Inferior parietal cortex (tissue), 1 donor: ENCODE measurements at regions not wholly inside any gene's neighbourhood (a gene's known extent, or its start where the extent isn't known, plus 50 kb on each side); places are given as distances from the start of the nearest gene placed in this dataset.

Source experiments
- DNase-seq: peaks from one replicate; pipeline ENCODE4 v3.0.0-alpha.2; 2016; ENCODE audit errors: extremely low spot score

DNA sequence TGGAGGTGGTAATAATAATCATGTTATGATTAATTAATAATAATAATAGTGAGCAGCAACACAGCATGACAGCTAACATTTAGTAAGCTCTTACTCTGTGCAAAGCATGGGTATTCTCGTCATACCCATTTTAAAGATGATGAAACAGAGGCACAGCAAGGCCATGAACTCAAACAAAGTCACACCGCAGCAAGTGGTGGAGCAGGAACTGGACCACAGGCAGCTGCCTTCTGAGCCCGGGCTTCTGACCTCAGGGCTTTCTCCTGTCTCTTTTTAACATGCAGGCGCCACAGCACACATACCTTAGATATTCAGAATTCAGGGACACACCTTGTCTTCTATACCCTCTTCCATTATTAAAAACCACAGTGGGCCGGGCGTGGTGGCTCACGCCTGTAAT is 50.7 kb upstream of the SPATA12 start:
- no peak for DNase-seq

DNA sequence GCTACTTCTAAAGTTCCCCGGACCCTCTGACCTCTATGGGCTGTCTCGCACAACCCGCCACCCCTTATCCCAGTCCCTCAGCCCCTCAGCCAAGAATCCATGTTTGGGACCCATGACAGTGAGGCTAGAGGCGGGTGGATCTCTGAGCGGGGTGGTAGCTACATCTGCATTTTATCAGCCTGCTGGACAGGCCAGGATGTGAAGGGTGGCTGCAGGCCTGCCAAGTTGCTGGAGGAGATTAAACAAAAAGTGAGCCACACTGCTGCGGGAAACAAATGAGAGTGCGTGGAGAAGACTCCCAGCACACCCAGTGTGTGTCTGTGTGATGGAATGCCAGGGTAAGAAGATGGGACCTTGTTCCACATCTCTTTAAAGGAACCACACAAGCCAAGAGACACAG is 51.1 kb upstream of the SPATA12 start:
- no peak for DNase-seq

DNA sequence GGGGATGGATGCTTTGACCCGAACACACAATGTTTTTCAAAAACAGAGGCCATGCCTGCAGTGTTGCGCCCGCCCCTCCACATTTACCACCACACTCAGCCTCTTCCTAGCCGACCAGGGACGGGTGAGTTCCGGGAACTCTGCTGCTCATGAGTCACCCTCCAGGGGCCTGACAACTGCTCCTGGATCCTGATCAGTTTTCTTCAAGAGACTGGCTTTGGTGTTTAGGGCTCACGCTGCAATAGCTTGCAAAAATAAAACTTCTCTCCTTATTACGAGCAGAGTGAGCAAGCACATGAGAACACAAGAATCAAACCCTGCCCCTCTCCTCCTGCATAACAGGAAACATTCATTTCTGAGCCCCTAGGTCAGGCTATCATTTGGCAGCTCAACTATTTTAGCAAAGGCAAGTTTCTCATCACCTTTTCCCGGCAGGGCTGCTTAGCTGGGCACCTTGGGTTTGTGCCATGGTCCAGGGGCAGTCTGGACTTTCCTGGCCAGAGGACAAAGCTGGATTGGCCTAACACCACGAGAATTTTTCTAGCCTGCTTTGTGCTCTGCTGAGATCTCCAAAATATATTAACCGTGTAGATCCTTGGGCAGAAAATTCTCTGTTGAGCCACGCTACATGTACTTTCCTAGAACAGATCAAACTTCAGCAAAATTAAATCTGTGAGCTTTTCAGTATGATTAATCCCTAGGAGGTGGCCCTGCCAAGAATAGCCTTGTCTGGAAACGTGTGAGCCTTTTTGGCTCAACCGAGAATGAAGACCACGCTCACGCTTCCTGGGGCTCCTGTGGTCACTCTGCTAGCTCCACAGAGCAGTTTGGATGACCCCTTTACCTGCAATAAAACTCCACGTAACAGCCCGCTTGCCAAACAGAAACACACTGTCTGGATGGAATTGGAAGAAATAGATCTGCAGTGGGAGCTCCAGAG is 52.7 kb upstream of the SPATA12 start:
- peak; percentile 38 for DNase-seq

DNA sequence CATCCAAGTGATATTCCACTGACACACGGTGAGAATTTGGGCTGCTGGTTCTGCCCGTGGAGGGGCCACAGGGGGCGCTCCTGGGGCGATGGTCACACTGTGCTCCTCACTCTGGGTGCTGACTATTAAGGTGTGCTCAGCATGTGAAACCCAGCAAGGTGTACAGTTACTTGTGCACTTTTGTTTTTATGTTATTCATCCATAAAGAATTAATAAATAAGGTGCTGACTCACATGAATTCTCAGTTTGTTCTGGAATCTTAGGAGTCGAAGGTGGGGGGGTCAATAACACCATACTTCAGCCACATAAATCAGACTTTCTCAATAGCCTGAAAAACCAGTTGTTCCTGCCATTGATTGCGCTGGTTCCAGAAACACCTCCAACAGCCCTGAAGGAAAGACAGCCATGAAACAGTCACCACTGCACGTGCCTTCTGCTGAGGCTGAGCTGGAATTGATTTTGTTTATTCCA is 53.5 kb upstream of the SPATA12 start:
- no peak for DNase-seq

DNA sequence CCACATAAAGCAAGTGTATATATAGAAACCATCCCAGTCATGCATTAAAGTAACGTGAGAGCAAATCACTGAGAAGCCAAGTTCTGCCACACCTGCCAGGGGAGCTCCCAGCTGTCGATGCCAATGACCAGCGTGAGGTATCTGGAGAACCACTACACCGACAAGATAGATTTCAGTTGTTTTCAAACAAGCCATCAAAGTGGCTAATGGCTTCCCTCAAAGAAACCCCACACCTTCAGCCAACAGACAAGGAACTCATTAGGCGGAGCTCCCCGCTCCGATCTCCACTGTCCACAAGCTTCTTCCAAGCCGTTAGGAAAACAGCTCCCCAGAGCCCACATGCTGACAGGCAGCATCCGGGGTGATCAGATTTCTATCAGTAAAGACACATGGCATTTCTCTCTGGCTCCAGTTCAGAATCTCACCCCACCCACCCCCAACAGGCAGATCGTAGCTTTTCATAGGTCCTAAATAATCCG is 54.2 kb upstream of the SPATA12 start:
- no peak for DNase-seq

DNA sequence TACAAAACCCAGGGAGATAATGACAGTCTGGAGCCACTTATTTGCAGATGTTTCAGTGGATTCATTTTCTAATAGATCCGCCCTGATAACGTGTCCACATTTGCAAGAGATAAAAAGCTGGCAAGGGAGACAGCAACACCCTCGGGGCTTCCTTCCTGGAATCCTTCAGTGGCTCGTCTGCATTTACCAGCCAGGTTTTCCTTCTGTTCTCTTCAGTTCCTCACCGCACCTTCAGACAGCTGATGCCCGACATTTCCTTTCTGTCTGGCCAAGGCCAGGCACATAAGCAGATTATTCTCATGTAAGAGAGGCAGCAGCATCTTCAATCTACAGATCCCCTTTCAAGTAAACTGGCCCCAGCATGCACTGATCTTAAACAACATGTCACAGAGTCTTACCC is 56.2 kb upstream of the SPATA12 start:
- DNase-seq = no peak

DNA sequence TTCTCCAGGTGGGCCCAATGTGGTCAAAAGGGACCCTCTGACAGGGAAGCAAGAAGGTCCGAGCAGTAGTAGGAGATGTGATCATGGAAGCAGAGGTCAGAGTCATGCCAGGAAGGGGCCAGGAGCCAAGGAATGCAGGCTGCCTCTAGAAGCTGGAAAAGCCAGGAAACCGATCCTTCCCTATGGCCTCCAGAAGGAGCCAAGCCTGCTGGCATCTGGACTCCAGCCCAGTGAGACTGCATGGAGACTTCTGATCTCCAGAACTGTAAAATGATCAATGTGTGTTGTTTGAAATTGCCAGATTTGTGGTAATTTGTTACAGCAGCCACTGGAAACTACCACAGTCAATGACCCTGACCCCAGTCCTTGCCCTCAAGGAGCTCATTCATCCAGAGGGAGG is 56.8 kb upstream of the SPATA12 start:
- no peak for DNase-seq

DNA sequence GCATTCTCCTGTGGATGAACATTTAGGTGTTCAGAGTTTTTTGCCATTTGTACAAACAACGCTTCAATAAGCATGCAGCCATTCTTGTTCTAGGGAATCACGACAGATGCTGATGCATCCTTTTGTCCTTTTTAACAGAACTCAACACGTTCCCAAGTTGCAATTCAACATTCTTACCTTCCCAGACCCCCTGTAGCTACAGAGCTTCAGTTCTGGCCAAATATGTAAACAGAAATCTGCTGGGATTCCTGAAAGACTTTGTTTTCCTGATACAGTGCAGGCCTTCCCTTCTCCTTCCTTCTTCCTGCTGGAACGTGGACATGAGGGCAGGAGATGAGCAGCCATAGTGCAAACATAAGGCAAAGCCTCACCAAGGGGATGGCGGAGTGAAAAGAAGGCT is 59.1 kb upstream of the SPATA12 start:
- DNase-seq = no peak

DNA sequence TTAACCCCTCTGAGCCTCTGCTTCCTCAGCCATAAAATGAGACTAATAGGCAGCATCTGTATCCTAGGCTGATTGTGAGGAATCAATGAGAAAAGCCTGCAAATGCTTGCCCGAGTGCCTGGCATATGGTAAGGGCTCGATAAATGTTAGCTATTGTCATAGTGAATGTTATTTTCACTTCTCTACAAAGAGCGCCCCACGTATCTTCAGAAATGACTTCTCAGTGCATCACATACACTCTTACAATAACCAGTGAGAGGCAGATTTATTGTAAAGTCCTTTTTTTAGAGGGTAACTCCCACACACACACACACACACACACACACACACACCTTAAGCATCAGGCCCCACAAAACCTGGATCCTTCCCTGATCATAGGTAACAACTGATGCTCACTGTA is 60.5 kb upstream of the SPATA12 start:
- no peak for DNase-seq

DNA sequence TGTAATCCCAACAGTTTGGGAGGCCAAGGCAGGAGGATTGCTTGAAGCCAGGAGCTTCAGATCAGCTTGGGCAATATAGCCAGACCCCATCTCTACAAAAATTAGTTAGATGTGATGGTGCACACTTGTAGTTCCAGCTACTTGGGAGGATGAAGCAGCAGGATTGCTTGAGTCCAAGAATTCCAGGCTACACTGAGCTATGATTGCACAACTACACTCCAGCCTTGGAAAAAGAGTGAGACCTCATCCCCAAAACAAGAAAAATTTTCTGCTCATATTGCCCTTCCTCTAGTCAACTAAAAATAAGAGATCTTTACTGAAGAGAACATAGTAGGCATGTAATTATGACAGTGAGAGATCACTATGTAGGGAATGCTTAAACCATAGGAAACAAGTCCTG is 60.9 kb upstream of the SPATA12 start:
- no peak for DNase-seq

DNA sequence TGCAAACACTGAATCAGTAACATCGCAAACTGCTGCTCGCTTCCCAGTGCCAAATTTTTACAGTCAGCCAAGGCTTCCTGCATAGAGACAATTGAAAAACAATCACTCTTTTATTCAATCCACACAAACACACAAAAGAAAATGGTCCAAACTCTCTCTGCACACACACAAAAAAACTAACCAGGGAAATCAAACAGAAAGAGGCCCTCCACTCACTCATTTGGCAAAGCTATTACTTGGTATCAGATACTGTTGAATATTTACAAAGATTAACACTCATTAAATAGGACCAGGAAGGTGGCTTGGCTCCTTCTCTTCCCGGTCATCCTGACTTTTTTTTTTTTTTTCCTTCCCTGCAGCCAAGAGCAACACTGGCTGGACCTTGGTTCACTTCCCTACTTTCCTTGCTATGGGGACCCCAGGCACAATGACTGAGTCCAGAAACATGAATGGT is 62.4 kb upstream of the SPATA12 start:
- DNase-seq = no peak

DNA sequence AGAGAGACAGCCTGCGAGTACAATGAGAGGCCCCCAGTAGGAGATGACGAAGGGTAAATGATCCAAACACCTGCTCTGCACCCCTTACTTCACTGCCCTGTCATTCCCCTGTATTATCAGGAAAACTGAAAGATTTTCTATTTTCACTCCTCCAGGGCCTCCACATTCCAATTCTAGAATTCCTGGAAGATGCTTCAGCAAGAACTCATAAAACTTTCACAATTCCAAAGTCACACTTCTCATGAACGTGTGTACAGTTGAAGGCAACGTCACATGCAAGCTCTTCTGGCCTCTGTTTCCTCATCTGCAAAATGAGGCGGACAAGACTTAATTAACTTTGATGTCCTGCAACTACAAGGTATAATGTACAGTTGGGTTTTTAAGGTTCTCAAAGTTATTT is 62.8 kb upstream of the SPATA12 start:
- no peak for DNase-seq

DNA sequence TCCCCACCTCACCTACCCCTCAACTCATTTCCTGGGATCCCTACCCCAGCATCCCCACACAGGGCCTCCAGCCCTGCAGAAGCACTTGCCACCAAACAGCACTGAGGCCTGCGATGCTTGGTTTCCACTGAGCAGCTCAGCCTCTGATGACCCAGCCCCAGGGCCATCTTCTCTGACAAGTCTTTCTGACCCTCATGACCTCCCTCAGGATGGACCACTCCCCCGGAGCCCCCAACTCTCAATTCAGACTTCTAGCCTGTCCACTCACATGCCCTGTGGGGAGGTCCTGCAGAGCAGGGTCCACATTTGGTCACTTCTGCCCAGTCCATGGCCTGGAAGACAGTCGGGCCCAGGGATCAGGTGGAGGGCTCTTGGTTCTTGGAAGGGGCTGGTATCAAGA is 63.4 kb upstream of the SPATA12 start:
- DNase-seq = no peak

DNA sequence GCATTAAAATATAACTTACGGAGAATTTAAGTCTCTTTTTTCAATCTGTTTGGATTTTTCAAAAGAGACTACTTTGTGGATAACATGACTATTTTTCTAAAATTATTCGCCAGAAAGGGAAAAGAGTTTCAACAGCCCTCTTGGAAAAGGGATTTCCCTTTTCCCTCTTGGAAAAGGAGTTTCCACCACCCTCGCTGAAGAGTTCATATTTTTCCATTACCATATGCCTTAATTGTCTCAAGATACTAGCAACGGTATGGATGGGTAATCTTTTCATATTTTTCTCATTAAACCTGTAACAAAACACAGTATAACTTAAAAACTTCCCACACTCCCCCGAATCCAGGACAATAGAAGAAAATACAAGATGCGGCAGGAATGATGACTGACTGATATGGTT is 66.1 kb upstream of the SPATA12 start:
- DNase-seq = no peak

DNA sequence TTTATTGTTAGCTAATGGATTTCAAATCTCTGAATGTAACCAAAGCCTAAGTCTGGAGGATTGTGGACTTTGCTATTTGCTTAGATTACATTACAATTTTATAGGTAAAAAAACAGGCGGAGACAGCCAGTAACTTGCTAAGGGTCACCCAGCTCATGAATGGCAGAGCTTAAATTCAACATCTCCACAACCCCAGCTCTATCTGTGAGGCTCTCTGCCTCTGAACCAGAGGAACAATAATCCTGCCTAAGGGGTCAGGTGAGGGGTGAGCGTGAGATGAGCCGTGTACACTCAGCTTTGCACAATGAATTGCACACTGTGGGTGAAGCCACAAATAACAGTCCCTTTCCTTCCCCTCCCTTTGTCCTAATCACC is 69.8 kb upstream of the SPATA12 start:
- no peak for DNase-seq

DNA sequence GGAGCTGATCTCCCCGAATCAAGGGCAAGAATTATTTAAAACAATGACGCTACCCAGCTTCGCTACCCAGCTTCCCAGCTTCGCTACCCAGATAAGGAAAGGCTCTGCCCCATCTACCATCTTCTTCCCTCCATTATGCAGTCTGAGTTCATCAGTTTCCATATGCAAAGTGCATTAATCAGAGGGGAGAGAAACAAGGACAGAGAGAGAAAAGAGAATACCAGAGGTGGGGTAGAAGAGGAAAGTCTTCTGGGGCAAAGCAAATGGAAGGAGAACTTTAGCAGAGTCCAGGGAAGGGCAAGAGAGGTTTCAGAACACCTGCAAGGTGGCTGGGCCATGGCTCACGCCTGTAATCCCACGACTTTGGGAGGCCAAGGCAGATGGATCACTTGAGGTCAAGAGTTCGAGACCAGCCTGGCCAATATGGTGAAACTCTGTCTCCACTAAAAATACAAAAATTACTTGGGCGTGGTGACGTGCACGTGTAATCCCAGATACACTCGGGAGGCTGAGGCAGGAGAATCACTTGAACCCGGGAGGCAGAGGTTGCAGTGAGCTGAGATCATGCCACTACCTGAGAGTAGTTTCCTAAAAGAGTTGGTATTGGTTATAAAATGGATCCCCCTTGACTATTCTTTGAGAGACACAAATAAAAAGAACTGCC is 70.4 kb upstream of the SPATA12 start:
- DNase-seq = no peak

DNA sequence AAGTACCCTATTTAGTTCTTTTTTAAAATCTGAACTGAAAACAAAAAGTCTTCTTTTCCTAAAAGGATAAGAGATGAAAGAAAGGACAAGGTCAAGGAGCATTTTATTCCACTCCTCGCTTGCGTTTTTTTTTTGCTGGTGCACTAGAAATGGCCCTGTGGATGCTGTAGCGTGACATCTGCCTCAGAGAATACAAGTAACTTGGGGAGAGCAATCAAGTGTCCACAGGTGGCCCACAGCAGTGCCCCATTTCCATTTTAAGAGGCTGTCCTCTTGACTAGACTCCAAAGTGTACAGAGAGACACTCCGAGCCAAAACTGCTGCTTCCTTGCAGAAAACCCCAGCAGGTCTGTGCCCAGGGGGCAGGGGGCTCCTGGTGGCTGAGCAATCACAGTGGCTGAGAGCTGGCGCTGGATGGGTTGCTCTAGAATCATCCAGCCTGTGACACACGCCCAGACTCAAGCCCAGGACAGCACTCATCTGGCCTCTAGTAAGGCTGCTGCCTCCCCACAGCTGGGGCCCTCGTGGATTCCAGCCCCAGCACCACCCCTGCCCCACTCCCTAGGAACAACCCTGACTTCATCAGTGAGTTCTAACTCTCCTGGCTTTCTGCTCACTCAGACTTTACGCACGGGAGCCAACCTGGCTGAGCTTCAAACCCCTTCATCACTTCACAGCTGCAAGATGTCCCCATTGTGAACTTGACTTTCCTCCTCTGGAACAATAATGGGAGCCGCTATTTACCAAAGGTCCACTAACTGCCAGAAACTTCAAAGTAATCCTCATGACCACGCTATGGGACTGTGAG is 71.1 kb upstream of the SPATA12 start:
- no peak for DNase-seq

DNA sequence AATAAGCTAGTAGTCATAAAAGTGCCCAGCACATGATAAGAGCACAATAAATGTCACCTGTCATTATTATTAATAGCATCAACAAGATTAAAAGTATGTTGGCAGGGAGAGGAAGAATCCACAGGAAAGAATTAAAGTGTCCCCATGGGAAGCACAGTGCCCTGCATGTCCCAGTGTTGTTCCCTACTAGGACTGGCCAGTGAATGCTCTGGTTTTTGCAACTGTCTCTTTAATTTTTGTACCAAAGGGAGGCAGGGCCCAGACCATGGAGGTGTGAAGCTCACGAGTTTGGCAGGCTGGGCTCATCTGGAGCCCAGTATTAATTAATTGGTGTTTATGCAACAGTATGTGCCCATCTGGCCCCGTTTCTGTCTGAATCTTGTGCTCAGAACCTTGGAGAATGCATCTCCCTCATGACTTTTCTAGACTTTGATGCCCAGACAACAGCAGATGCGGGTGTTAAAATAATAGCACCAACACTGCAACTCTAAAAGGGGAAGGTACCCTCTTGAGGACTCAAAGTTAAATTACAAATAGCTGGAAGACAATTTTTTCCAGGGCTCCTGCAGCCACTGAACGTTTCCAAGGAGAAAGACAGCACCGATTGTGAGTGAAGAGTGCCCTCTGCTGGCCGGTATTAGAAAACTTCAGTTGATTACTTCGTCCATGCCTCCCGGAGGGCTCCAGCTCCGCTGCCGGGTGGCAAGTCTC is 71.9 kb upstream of the SPATA12 start:
- peak; percentile 98 for DNase-seq

DNA sequence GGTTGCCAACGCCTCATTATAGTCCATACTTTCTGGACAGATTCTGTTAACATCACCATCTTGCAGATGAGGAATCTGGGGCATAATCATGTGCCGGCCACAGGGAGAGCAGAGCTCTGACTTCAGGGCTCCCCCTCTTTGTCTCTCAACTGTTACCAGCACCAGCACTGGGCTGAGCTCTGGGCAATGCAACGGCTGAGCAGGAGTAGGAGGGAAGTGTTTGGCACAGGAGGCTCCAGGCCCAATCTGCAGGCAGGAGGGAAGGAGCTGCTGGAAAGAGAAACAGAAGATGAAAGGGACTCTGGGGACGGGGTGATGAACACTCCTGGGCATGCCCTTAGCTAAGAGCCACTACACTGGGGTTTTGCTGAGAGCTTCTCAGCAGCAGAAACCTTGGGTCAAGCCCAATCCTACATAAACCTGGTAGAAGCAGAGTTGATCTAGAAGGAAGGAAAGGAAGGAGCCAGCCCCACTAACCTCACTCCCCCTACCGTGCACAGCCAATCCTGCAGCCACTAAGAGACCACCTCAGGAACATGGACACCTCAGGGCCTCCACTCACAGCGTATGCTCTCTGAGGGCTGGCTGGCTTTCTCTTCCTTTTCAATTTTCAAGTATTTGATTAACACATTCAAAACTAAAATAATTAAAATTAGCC is 73.1 kb upstream of the SPATA12 start:
- DNase-seq = no peak

DNA sequence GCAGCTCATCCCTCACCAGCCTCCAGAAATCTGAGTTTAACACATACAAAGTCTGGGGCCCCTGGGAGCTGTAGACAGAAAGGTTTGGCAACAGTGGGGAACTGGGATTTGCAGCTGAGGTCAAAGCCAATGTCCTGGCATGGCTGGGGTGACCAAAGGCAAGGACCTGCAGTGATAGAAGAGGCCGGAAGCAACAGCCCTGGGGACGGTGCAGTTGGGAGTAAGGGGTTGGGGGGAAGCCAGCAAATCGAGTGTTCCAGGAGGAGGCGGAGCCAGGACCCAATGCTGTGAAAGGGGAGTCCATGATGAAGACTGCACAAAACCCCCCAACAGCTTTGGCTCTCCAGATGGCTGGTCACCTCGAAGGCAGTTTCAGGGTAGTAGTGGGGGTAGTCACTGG is 74.1 kb upstream of the SPATA12 start:
- no peak for DNase-seq

DNA sequence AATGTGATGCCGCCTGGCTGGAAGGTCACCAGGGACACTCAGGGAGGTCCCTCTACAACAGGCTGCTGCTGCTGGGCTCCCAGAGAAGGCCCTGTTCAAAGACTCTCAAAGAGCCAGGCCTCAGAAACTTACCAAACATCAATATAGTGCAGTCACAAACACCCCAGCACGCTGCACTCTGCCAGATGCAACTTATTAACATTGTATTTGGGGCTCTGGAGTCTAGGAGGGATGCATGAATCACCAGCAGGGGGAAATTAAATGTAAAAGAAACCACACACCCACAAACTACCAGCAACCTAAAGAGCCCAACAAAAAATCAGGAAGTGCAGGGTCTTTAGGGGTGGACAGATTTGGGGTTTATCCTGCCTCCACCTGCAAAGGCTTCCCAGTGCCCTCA is 74.6 kb upstream of the SPATA12 start:
- DNase-seq = no peak
